ENCODE measurements at regions not wholly inside any gene's neighbourhood (a gene's known extent, or its start where the extent isn't known, plus 50 kb on each side); places are given as distances from the start of the nearest gene placed in this dataset.

DNA sequence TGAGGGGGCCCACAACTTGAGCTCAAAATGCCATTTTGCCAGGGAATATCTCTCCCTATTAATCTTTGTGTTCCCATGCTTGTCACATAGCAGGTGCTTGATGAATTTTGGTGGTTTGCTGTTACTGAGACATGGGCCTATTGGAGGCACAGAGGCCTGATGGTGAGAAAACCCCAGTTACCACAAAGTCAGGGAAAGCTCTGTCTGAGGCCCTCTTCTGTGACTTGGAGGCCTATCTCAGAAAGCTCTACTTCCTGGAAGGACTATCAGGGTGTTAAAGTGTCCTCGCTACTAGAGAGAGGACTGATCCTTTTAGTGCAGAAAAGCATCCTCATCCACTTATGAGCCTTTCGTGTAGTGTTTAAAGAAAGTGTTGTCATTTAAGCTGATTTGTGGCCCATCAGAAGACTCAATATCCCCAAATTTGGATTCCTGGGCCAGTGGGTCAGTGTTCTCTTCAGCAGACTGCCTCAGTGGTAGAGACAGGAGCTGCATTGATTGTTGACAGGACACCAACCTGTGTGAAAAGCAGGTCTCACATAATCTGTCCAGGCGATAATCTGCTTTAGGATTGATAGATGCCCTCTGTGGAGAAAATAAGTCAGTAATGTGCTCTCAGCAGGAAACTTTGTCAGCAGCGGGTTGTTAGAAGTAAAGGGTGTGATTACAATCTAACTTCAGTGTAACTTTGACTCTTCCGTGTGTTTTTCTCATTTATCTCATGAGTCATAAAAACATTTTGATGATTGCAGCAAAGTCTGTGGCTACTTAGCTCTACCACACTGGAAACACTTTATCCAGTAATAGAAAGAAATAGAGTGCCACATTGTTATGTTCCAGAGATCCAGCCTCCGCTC lies 121.0 kb downstream of the AKAP11 start:
- TF ChIP-seq, protein P1, sequence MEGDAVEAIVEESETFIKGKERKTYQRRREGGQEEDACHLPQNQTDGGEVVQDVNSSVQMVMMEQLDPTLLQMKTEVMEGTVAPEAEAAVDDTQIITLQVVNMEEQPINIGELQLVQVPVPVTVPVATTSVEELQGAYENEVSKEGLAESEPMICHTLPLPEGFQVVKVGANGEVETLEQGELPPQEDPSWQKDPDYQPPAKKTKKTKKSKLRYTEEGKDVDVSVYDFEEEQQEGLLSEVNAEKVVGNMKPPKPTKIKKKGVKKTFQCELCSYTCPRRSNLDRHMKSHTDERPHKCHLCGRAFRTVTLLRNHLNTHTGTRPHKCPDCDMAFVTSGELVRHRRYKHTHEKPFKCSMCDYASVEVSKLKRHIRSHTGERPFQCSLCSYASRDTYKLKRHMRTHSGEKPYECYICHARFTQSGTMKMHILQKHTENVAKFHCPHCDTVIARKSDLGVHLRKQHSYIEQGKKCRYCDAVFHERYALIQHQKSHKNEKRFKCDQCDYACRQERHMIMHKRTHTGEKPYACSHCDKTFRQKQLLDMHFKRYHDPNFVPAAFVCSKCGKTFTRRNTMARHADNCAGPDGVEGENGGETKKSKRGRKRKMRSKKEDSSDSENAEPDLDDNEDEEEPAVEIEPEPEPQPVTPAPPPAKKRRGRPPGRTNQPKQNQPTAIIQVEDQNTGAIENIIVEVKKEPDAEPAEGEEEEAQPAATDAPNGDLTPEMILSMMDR (conservative IDR thresholded peaks at IDR 0.05; ENCODE audit: low read depth, low read length), result no peak
- TF ChIP-seq EZH2 (IDR thresholded peaks at IDR 0.05; ENCODE audit: low read length, unreplicated experiment), result no peak
- TF ChIP-seq EZH2phosphoT487 (IDR thresholded peaks at IDR 0.05; ENCODE audit: borderline replicate concordance, low read length), result no peak
